ENCODE measurements at regions not wholly inside any gene's neighbourhood (a gene's known extent, or its start where the extent isn't known, plus 50 kb on each side); places are given as distances from the start of the nearest gene placed in this dataset.

- TF ChIP-seq CTCF (IDR thresholded peaks at IDR 0.05; ENCODE audit: low read depth, low read length, missing control alignments), result no peak
- DNase-seq (ENCODE audit: extremely low read depth, low read depth), result no peak
- no peak overlapping the region for H3K4me3 ChIP-seq (replicated peaks; ENCODE audit: low read depth, low read length)
These were observed 127.8 kb upstream of the IGSF21 start for GRCh38 chr1:17979815-17980214.

GRCh38 chr1:17982197-17982596 lies 125.4 kb upstream of the IGSF21 start:
- DNase-seq (ENCODE audit: extremely low read depth, low read depth), result no peak
- no peak overlapping the region for H3K4me3 ChIP-seq (replicated peaks; ENCODE audit: low read depth, low read length)
- no peak for TF ChIP-seq CTCF (IDR thresholded peaks at IDR 0.05; ENCODE audit: low read depth, low read length, missing control alignments)

GRCh38 chr1:17984583-17984982 lies 123.0 kb upstream of the IGSF21 start:
- DNase-seq (ENCODE audit: extremely low read depth, low read depth), result peak; percentile 2
- peak; percentile 61 for TF ChIP-seq CTCF (IDR thresholded peaks at IDR 0.05; ENCODE audit: low read depth, low read length, missing control alignments)
- H3K4me3 ChIP-seq (replicated peaks; ENCODE audit: low read depth, low read length), result no peak overlapping the region

- DNase-seq (ENCODE audit: extremely low read depth, low read depth), result no peak
- H3K4me3 ChIP-seq (replicated peaks; ENCODE audit: low read depth, low read length), result no peak overlapping the region
- no peak for TF ChIP-seq CTCF (IDR thresholded peaks at IDR 0.05; ENCODE audit: low read depth, low read length, missing control alignments)
These were observed 121.4 kb upstream of the IGSF21 start for GRCh38 chr1:17986156-17986555.

- no peak for DNase-seq (ENCODE audit: extremely low read depth, low read depth)
- H3K4me3 ChIP-seq (replicated peaks; ENCODE audit: low read depth, low read length), result no peak overlapping the region
- TF ChIP-seq CTCF (IDR thresholded peaks at IDR 0.05; ENCODE audit: low read depth, low read length, missing control alignments), result no peak
These were observed 117.2 kb upstream of the IGSF21 start for GRCh38 chr1:17990401-17990800.

- H3K4me3 ChIP-seq (replicated peaks; ENCODE audit: low read depth, low read length), result no peak overlapping the region
- no peak for DNase-seq (ENCODE audit: extremely low read depth, low read depth)
- TF ChIP-seq CTCF (IDR thresholded peaks at IDR 0.05; ENCODE audit: low read depth, low read length, missing control alignments), result no peak
These were observed 115.6 kb upstream of the IGSF21 start for GRCh38 chr1:17991996-17992395.

- no peak overlapping the region for H3K4me3 ChIP-seq (replicated peaks; ENCODE audit: low read depth, low read length)
- TF ChIP-seq CTCF (IDR thresholded peaks at IDR 0.05; ENCODE audit: low read depth, low read length, missing control alignments), result no peak
- no peak for DNase-seq (ENCODE audit: extremely low read depth, low read depth)
These were observed 114.8 kb upstream of the IGSF21 start for GRCh38 chr1:17992800-17993199.
